ENCODE measurements at regions not wholly inside any gene's neighbourhood (a gene's known extent, or its start where the extent isn't known, plus 50 kb on each side); places are given as distances from the start of the nearest gene placed in this dataset.

DNA sequence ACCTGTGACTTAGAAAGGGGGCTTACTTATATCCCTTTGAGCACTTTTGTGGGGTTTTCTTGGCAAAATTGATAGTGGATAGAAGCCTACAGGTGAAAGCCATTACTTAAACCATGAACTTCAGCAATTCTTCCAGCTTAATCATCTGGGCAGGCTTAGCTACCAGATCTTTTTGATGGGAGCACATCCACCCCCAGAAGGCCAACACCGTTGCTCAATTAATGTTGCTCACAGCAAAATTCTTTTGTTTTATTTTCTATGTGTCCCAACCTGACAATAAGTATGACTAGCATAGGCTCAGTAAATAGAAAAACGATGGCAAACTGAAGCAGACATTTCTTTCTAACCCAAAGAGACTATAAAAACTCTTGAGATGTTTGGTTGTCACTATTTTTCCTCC lies 269.4 kb upstream of the TCF4 start:
- DNase-seq (ENCODE audit: low spot score): no peak
- TF ChIP-seq CTCF (IDR thresholded peaks at IDR 0.05): no peak
- Mint-ChIP-seq H3K4me1 (ENCODE audit: low read depth) (peaks cover 50% of the 10 kb centered on the region), H3K36me3 (ENCODE audit: low read depth) (no peaks in the 10 kb centered on the region), H3K4me3 (ENCODE audit: unreplicated experiment) (no peak overlapping the region), H3K27ac (ENCODE audit: unreplicated experiment) (no peak overlapping the region), H3K27me3 (ENCODE audit: low read depth) (no peaks in the 10 kb centered on the region), H3K9me3 (ENCODE audit: low read depth) (no peaks in the 10 kb centered on the region)

DNA sequence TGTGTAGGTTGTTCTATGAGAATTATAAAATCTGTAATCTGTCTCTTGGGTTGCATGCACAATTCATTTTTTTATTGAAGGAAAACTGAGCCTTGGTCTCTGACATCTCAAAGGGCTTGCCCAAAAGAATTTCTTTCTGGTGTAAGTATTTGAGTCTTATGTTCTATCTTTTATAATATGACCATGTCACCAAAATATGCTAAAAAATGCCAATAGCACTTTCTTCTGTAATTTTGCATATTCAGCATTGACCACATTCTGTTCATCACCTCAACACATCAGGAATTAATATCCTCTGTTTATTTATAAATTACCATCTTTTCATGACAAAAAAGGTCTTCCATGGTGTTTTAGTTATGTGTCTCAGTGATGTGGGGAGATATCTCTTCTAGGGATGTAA lies 268.7 kb upstream of the TCF4 start:
- no peak for DNase-seq (ENCODE audit: low spot score)

GRCh38 chr18:55856229-55856628 lies 268.2 kb upstream of the TCF4 start:
- no peaks in the 10 kb centered on the region for H3K27me3 Mint-ChIP-seq (ENCODE audit: low read depth)
- H3K27ac Mint-ChIP-seq (ENCODE audit: unreplicated experiment): peak overlapping the region; percentile 79
- TF ChIP-seq CTCF (IDR thresholded peaks at IDR 0.05): no peak
- H3K4me3 Mint-ChIP-seq (ENCODE audit: unreplicated experiment): no peak overlapping the region
- H3K9me3 Mint-ChIP-seq (ENCODE audit: low read depth): no peaks in the 10 kb centered on the region
- no peak for DNase-seq (ENCODE audit: low spot score)
- peaks cover 50% of the 10 kb centered on the region for H3K4me1 Mint-ChIP-seq (ENCODE audit: low read depth)
- no peaks in the 10 kb centered on the region for H3K36me3 Mint-ChIP-seq (ENCODE audit: low read depth)

More for the DNA sequence above, 268.7 kb upstream of the TCF4 start:
- no peaks in the 10 kb centered on the region for H3K27me3 Mint-ChIP-seq (ENCODE audit: low read depth)
- no peak for TF ChIP-seq CTCF (IDR thresholded peaks at IDR 0.05)
- H3K4me1 Mint-ChIP-seq (ENCODE audit: low read depth): peaks cover 50% of the 10 kb centered on the region
- H3K27ac Mint-ChIP-seq (ENCODE audit: unreplicated experiment): peak overlapping the region; percentile 34
- no peaks in the 10 kb centered on the region for H3K36me3 Mint-ChIP-seq (ENCODE audit: low read depth)
- no peak overlapping the region for H3K4me3 Mint-ChIP-seq (ENCODE audit: unreplicated experiment)
- no peaks in the 10 kb centered on the region for H3K9me3 Mint-ChIP-seq (ENCODE audit: low read depth)

DNA sequence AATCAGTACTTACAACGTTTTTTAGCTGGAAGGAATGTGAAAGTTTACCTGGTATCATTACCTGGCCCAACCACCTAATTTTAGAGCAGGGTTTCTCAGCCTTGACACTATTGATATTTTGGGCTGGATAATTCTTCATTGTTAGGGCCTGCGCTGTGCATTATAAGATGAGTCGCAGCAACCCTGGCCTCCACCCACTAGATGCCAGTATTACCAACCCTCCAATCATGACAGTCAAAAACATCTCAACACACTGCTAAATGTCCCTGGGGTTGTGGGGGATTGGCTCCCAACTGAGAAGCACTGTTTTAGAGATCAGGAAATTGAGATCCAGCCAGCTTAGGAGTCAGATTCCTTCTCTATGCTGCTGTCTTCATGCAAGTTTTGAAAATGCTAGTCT lies 265.3 kb upstream of the TCF4 start:
- TF ChIP-seq CTCF (IDR thresholded peaks at IDR 0.05): peak; percentile 35
- no peak overlapping the region for H3K4me3 Mint-ChIP-seq (ENCODE audit: unreplicated experiment)
- H3K4me1 Mint-ChIP-seq (ENCODE audit: low read depth): peaks cover 47% of the 10 kb centered on the region
- H3K36me3 Mint-ChIP-seq (ENCODE audit: low read depth): no peaks in the 10 kb centered on the region
- no peak overlapping the region for H3K27ac Mint-ChIP-seq (ENCODE audit: unreplicated experiment)
- H3K27me3 Mint-ChIP-seq (ENCODE audit: low read depth): no peaks in the 10 kb centered on the region
- H3K9me3 Mint-ChIP-seq (ENCODE audit: low read depth): no peaks in the 10 kb centered on the region
- DNase-seq (ENCODE audit: low spot score): no peak

- H3K9me3 Mint-ChIP-seq (ENCODE audit: low read depth): no peaks in the 10 kb centered on the region
- no peaks in the 10 kb centered on the region for H3K27me3 Mint-ChIP-seq (ENCODE audit: low read depth)
- TF ChIP-seq CTCF (IDR thresholded peaks at IDR 0.05): no peak
- peaks cover 32% of the 10 kb centered on the region for H3K4me1 Mint-ChIP-seq (ENCODE audit: low read depth)
- H3K27ac Mint-ChIP-seq (ENCODE audit: unreplicated experiment): no peak overlapping the region
- no peak for DNase-seq (ENCODE audit: low spot score)
- no peak overlapping the region for H3K4me3 Mint-ChIP-seq (ENCODE audit: unreplicated experiment)
- no peaks in the 10 kb centered on the region for H3K36me3 Mint-ChIP-seq (ENCODE audit: low read depth)
Observed at GRCh38 chr18:55850904-55851303, 262.9 kb upstream of the TCF4 start.
